Stimulated activated CD4-positive, alpha-beta T cell treated with anti-CD3 and anti-CD28 coated beads, Interleukin-12 subunit alpha, Interleukin-12 subunit beta, amount 100 ng/mL, for 24 hours (primary cell): ENCODE measurements at regions not wholly inside any gene's neighbourhood (a gene's known extent, or its start where the extent isn't known, plus 50 kb on each side); places are given as distances from the start of the nearest gene placed in this dataset.

ENCODE experiments used
- DNase-seq, 2 experiments: peaks; one replicate each; pipeline ENCODE4 v3.0.0-alpha.2; 2020; ENCODE audit warnings: low read depth in 2 of 2

DNA sequence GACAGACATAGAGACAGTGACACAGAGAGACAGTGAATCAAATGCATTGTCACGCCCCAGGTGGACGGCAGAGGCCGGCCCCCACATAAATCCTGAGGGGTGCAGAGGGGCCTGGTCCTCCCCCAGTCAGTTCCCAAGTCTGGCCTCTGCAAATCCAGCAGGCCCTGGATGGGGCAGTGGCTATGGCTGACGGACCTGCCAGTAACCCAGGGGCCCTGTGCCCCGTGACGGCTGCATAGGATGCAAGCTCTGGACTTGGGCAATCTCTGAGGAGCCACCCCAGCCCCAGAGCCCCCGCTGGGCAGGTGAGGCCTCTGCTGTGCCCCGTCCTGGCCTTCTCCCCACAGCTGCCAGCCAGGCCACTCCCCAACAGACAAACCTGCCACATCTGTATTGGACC, 204.5 kb downstream of the BRD1 start:
- no peak for DNase-seq

DNA sequence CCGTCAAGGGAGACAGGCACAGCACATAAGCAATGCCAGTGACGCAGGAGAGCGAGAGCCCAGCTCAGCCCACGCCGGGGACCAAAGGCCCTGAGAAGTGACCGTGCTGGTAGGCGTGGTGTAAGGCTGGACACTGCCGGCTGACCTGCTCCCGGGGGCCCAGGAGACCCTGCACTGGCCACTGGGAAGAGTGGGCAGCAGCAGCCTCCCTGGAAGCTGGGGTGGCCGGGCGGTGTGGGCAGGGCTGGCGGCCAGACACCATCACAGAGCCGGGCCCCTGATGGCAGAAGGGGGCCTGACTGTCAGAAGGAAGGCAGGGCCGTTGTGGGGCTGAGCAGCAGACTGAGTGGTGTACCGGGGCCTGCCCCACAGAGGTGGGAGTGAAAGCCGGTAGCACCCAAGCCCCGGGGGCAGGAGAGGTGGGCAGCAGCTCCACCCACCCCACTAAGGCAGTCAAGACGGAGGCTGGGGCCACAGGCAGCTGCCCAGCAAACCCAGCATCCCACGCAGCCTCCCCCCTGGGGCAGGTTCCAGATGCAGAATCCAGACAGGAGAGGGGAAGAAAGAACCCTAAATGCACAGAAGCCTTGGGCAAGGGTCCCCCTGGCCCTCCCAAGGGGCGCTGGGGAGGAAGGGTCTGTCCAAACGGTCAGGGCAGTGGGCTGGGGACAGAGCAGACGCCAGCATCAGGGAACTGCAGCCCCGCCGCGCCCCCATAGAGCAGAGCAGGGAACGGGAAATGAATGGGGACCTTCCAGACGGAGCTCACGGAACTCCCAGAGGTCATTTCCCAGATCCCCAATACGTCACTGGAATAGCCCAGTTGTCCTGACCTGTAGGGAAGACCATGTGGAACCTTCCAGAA, 205.2 kb downstream of the BRD1 start:
- no peak for DNase-seq

DNA sequence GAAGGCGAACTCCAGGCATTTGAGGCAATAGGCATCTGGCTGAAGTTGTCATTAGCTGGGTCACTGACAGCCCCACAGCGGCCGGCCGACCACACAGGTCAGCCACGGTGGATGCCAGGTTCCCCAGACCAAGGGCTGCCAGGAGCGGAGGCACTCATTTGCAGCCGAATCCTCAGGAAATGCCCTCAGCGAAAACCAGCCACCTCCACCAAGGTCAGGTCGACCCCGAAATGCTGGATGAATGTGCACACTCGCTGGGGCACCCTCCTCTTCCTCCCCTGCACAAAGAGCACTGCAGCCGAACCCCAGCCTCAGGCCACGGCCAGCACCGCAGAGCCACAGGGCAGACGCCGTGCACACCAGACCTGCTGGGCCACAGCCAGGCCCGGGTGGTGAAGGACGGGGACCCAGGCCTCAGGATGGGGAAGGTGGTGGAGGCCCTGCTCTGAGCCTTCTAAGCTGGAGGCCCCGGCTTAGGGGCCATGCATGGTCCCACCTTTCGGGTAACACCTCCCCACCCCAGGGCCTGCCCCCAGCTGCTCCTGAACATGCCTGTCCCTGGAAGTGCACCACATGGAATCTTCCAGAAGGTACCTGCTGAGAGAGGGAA, 206.0 kb downstream of the BRD1 start:
- no peak for DNase-seq

DNA sequence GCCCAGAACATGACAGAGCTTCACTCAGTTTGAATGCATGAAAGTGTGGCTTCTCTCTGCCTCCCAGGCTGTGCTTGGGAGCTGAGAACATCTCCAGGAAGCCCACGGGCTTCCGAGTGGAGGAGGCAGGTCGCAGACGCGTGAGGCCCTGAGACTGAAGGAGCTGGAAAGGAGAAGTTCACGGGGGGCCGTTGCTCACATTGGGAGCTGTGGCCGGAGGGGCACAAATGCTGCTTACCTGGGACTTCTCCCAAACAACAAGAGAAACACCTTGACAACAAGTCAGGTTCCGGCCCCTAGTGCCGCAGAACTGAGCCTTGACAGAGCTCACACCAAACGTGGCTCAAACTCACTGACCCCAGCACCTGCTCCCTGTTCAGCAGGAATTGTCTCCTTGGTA, 207.0 kb downstream of the BRD1 start:
- no peak for DNase-seq

- no peak for DNase-seq
These were observed 207.6 kb downstream of the BRD1 start for GRCh38 chr22:49620003-49620556.

DNA sequence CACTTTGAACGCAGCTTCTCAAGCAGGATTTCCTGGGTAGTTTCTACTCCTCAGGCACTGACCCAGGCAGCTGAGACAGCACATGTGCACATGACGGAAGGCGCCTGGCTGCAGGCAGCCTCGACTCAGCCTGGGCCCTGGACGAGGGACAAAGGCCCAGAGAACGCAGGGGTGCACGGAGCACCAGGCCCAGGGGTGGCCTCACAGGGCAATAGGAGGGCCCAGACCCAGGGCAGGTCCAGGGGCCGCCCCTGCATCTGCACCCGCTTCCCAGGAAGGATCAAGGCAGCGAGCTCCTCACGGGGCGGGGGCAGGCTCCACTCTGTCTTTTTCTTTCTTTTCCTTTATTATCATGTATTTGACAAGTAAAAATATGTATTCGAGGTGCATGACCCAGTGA, 208.4 kb downstream of the BRD1 start:
- DNase-seq = no peak

GRCh38 chr22:49618677-49618953, 209.1 kb downstream of the BRD1 start:
- no peak for DNase-seq

GRCh38 chr22:49617866-49618676, 209.6 kb downstream of the BRD1 start:
- DNase-seq = no peak

GRCh38 chr22:49617264-49617663, 210.4 kb downstream of the BRD1 start:
- no peak for DNase-seq

GRCh38 chr22:49616356-49617231, 211.1 kb downstream of the BRD1 start:
- no peak for DNase-seq

DNA sequence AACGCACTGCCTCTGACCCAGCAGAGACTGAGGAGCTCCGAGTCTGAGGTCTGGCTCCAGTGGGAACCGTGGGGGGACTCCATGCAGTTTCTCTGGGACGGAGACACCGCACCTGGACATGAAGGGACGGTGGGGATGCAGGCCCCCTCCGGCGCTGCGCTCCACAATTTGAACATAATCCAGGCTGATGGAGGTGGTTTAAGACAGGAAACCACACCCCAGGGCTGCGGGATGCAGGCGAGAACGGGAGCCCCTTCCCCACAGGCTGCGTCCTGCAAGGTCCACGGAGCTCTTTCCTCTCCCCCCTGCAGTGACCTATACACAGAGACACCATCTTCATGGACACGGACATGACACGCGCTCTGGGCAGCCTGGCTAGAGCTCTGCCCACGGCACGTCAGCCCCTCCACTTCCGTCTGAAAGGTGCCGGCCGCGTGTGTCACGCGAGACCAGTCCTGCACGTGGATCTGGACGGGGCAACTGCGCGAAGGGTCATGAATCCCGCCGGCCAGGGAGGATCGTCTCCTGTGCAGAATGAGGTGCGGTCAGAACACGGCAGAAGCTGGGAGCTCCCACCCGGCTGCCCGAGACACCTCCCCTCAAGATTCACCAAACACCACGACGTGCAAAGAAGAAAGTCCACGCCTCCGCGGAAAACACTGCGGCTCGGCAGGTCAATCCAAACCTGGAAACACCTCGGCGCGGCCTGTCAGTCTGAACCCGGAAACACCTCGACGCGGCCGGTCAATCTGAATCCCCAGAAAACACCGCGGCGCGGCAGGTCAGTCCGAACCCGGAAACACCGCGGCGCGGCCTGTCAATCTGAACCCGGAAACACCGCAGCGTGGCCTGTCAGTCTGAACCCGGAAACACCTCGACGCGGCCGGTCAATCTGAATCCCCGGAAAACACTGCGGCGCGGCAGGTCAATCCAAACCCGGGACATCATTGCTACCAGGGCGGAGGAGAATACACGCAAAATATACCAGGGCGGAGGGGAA, 212.4 kb downstream of the BRD1 start:
- no peak for DNase-seq

GRCh38 chr22:49613511-49614270, 214.0 kb downstream of the BRD1 start:
- no peak for DNase-seq

GRCh38 chr22:49613108-49613507, 214.6 kb downstream of the BRD1 start:
- no peak for DNase-seq

DNA sequence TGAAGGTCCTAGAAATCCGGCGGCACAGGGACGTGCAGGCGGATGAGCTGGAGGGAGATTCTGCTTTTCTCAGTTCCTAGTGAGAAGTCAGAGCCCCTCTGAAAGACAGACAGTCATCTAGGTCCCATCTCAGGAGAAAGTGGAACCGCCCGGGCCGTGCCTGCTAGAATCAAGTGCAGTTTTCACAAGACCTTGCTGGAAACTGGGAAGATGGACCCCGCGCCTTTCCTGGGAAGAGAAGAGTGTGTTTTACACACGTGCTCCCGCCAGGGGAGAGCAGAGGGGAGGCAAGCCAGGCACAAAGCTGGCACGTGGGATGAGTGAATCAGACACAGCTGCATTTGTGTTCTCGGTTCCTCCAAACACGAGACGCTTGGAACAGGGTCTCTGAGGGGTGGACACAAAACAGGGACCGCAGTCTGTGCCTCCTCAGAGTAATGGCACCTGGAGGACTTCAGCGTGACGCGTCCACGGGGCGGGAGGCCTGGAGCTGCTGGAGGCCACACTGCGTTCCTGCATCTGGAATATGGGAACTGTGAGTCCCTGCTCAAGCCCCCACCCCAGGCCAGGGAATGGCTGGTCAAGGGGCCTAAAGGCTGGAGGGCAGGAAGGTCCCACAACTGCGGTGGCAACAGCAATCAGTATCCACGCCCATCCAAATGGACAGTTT, 218.3 kb downstream of the BRD1 start:
- no peak for DNase-seq

DNA sequence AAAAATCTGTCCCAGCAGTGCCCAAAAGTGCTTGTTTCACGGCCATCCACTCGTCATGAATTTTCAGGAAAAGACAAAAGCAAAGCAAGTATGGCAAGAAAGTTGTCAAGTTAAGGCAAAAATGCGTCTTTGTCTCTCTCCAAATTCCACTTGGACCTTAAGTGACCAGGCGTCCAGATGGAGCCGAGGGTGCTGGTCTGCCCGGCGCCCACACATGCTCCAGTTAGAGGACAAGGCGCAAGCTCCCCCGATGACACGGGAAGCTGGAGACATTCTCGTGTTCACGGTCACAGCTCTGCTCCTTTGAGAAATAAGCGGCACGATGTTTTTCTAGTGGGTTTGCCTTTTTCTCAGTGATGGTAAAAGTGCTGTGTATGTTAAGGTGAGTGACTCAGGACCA, 219.0 kb downstream of the BRD1 start:
- DNase-seq = no peak

DNA sequence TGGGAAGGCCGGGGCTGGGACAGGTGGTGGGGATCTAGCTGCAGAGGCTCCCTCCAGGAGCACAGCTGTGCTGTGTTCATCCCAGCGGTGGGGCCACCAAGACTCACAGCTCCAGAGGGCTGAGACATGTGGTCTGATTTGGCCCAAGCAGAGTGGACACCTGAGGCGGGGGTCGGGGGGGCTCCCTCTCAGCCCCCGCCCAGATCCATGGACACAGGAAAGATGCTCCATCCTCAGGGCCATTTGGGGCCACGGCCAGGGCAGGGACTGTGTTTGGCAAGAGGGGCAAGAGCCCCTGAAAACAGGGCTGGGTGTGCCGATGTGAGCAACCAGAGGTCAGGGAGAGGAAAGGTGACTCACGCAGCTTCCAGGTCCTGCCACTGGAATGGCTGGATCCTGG, 219.4 kb downstream of the BRD1 start:
- no peak for DNase-seq

GRCh38 chr22:49607821-49608220, 219.9 kb downstream of the BRD1 start:
- DNase-seq = no peak

GRCh38 chr22:49606562-49607290, 220.9 kb downstream of the BRD1 start:
- DNase-seq = no peak
